ENCODE measurements at regions not wholly inside any gene's neighbourhood (a gene's known extent, or its start where the extent isn't known, plus 50 kb on each side); places are given as distances from the start of the nearest gene placed in this dataset.

DNA sequence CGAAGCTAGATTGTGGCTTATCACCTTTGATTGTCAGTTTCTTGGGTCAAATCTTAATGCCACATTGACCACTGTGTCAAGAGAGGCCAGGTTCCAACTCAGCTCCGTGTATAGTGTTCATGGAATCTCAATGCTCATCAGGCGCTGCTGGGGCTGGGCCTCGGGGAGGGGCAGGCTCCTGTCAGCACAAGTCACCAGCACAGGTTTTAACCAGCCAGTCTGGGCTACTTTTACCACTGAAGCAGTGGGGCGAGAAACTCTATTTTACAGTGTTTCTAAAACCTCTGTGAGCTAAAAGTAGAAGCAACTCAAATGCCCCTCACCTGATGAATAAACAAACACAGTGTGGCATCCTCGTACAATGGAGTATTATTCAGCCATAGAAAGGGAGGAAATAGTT lies 118.7 kb upstream of the GJB6 start:
- intact Hi-C loops (cut with micrococcal nuclease), result no loop called here
- no TSS peak for BruUV-seq (replicated peaks)

DNA sequence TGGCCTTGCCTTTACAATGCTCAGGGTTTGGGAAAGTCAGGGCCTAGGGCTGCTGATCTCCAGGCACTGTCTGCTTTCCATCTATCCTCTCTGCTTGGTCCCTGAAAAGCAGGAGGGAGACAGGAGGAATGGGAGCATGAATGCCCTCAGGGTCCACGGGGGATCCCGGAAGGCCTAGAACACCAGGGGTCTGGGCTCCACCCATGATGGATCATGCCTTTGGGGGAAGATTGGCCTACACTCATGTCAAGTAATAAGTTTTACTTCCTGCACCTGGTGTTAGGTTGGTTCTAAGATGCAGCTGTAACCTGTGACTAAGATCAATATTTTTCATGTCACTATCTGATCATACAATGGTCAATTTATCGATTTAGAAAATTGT lies 118.3 kb upstream of the GJB6 start:
- H3K36me3 ChIP-seq (ENCODE audit: control insufficient read depth, insufficient read depth, low read length), result no peaks in the 10 kb centered on the region
- no peak overlapping the region for H3K9ac ChIP-seq (ENCODE audit: insufficient read depth in 1 of 2, low read depth in 2 of 2, low read length in 2 of 2)
- BruUV-seq (replicated peaks), result no TSS peak
- no peaks in the 10 kb centered on the region for H3K79me2 ChIP-seq (ENCODE audit: control insufficient read depth, insufficient read depth, low read length)
- TF ChIP-seq ZNF3 (CRISPR knock-in tag; IDR thresholded peaks at IDR 0.05), result no peak
- no peak for TF ChIP-seq ZFPM2 (CRISPR knock-in tag; IDR thresholded peaks at IDR 0.05)
- H3K4me3 ChIP-seq, result no peak overlapping the region
- no peaks in the 10 kb centered on the region; a peak in 1 of 5 replicates for H3K27me3 ChIP-seq (ENCODE audit: control insufficient read depth in 2 of 2, insufficient read depth in 2 of 2, low read length in 2 of 2)
- FAIRE-seq (no peak), DNase-seq (ENCODE audit: extremely low read depth in 1 of 4, low spot score in 3 of 4) (no peak), ATAC-seq (no peak)
- H3K4me2 ChIP-seq (ENCODE audit: insufficient read depth, low read length), result no peak overlapping the region
- no peaks in the 10 kb centered on the region for H3K9me3 ChIP-seq (replicated peaks; ENCODE audit: control insufficient read depth, insufficient read depth, low read depth, low read length)
- in situ Hi-C loops (cut with MboI), result no loop called here
- ChIA-PET POLR2A (no interaction called here), CTCF (ENCODE audit: low intra/inter-chr PET ratio) (no interaction called here)
- no peaks in the 10 kb centered on the region for H4K20me1 ChIP-seq (replicated peaks; ENCODE audit: control insufficient read depth, insufficient read depth, low read length)
- no peaks in the 10 kb centered on the region for H3K9me1 ChIP-seq (ENCODE audit: control insufficient read depth, insufficient read depth, low read length)
- no peaks in the 10 kb centered on the region for H3K4me1 ChIP-seq (replicated peaks in 1 of 2; ENCODE audit: control insufficient read depth in 2 of 2, insufficient read depth in 2 of 2, low read length in 2 of 2)
- no peak overlapping the region for H2AFZ ChIP-seq (ENCODE audit: low read depth, low read length)
- intact Hi-C loops (cut with micrococcal nuclease), result no loop called here
- no peak overlapping the region for H3K27ac ChIP-seq (ENCODE audit: extremely low read depth, low read depth, low read length)
- 0% methylated on average over 2 of the region's 3 CpGs for WGBS (ENCODE audit: insufficient coverage, low coverage, missing lambda C conversion rate)

More for the DNA sequence above, 118.7 kb upstream of the GJB6 start:
- no peak overlapping the region for H3K9ac ChIP-seq (ENCODE audit: insufficient read depth in 1 of 2, low read depth in 2 of 2, low read length in 2 of 2)
- H4K20me1 ChIP-seq (replicated peaks; ENCODE audit: control insufficient read depth, insufficient read depth, low read length), result no peaks in the 10 kb centered on the region
- no peaks in the 10 kb centered on the region for H3K4me1 ChIP-seq (replicated peaks in 1 of 2; ENCODE audit: control insufficient read depth in 2 of 2, insufficient read depth in 2 of 2, low read length in 2 of 2)
- in situ Hi-C loops (cut with MboI), result no loop called here
- no peak overlapping the region for H3K27ac ChIP-seq (ENCODE audit: extremely low read depth, low read depth, low read length)
- H3K4me2 ChIP-seq (ENCODE audit: insufficient read depth, low read length), result no peak overlapping the region
- TF ChIP-seq EP300 (IDR thresholded peaks at IDR 0.05; ENCODE audit: low read length) (no peak), NBN (IDR thresholded peaks at IDR 0.05; ENCODE audit: low read depth) (no peak), GABPB2 (CRISPR knock-in tag; conservative IDR thresholded peaks at IDR 0.05) (no peak), STAG1 (CRISPR knock-in tag; IDR thresholded peaks at IDR 0.05; ENCODE audit: borderline replicate concordance) (no peak), PHB (CRISPR knock-in tag; IDR thresholded peaks at IDR 0.05) (no peak)
- TF ChIP-seq, protein P1, sequence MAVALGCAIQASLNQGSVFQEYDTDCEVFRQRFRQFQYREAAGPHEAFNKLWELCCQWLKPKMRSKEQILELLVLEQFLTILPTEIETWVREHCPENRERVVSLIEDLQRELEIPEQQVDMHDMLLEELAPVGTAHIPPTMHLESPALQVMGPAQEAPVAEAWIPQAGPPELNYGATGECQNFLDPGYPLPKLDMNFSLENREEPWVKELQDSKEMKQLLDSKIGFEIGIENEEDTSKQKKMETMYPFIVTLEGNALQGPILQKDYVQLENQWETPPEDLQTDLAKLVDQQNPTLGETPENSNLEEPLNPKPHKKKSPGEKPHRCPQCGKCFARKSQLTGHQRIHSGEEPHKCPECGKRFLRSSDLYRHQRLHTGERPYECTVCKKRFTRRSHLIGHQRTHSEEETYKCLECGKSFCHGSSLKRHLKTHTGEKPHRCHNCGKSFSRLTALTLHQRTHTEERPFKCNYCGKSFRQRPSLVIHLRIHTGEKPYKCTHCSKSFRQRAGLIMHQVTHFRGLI (CRISPR knock-in tag; IDR thresholded peaks at IDR 0.05), result no peak
- TF ChIP-seq, protein P2, sequence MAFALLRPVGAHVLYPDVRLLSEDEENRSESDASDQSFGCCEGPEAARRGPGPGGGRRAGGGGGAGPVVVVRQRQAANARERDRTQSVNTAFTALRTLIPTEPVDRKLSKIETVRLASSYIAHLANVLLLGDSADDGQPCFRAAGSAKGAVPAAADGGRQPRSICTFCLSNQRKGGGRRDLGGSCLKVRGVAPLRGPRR (CRISPR knock-in tag; IDR thresholded peaks at IDR 0.05), result no peak
- ChIA-PET CTCF (ENCODE audit: low intra/inter-chr PET ratio) (no interaction called here), POLR2A (no interaction called here)
- H3K36me3 ChIP-seq (ENCODE audit: control insufficient read depth, insufficient read depth, low read length), result no peaks in the 10 kb centered on the region
- DNase-seq (ENCODE audit: extremely low read depth in 1 of 4, low spot score in 3 of 4) (no peak), ATAC-seq (no peak), FAIRE-seq (no peak)
- H3K9me3 ChIP-seq (replicated peaks; ENCODE audit: control insufficient read depth, insufficient read depth, low read depth, low read length), result no peaks in the 10 kb centered on the region
- no peaks in the 10 kb centered on the region for H3K79me2 ChIP-seq (ENCODE audit: control insufficient read depth, insufficient read depth, low read length)
- 0% methylated on average over 6 of the region's 6 CpGs for WGBS (ENCODE audit: insufficient coverage, low coverage, missing lambda C conversion rate)
- H2AFZ ChIP-seq (ENCODE audit: low read depth, low read length), result no peak overlapping the region
- no peaks in the 10 kb centered on the region for H3K9me1 ChIP-seq (ENCODE audit: control insufficient read depth, insufficient read depth, low read length)
- H3K4me3 ChIP-seq, result no peak overlapping the region
- H3K27me3 ChIP-seq (ENCODE audit: control insufficient read depth in 2 of 2, insufficient read depth in 2 of 2, low read length in 2 of 2), result no peaks in the 10 kb centered on the region; a peak in 1 of 5 replicates
